Gastroesophageal sphincter (tissue), 3 donors: ENCODE measurements at regions not wholly inside any gene's neighbourhood (a gene's known extent, or its start where the extent isn't known, plus 50 kb on each side); places are given as distances from the start of the nearest gene placed in this dataset.

Experiments
- POLR2A ChIP-seq, 2 donors: fragments of 450-650 bp; IDR thresholded peaks; one replicate each; pipeline ENCODE4 v1.6.1; 2017; ENCODE audit warnings: antibody characterized with exemption in 2 of 2, mild to moderate bottlenecking in 2 of 2, moderate library complexity in 1 of 2
- TF ChIP-seq, protein P1 (sequence below), 4 experiments: fragments of 200-600 bp in 2 of 4; fragments of 450-650 bp in 2 of 4; sonication (generic) in 1 of 4; IDR thresholded peaks; one replicate each; pipeline ENCODE4 v1.5.1; 2017 to 2019; ENCODE audit warnings: antibody characterized with exemption in 4 of 4, mild to moderate bottlenecking in 2 of 4, moderate library complexity in 2 of 4

DNA sequence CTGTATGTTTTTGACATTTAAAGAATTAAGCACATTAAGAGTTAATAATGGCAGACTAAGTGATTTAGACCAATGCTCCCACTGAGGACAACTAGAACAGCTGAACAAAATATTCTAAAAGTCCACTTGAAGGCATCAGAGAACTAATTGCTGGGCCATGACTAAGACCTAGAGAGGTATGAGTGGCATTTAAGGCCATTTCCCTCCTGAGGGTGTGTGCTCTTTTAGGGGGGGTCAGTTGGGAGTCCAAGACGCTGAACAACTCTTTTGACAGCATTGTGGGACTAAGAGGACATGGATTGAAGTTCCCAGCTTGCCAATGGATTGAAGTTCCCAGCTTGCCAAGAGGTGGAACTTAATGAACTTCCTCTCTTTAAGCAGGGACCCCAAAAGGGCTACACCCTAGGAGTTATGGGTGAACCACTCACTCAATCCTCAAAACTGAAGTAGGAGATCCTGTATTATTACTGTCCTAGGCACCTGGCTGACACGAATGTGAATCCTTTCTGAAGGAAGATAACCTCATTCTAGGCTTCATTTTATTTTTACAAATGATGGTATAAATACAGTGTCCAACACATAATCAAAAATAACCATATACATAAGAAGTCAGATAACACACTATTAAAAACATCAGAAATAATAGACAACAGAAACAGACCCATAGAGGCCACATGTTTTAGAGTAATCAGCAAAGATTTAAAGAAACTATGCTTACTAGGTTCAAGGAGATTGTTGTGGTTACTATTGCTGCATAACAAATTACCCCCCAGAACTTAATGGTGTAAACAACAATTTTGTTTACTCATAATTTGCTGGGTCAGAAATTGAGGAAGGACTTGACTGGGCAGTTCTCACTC lies 175.1 kb downstream of the VEGFA start:
- TF ChIP-seq POLR2A (IDR thresholded peaks at IDR 0.05) = no peak
- TF ChIP-seq, protein P1, sequence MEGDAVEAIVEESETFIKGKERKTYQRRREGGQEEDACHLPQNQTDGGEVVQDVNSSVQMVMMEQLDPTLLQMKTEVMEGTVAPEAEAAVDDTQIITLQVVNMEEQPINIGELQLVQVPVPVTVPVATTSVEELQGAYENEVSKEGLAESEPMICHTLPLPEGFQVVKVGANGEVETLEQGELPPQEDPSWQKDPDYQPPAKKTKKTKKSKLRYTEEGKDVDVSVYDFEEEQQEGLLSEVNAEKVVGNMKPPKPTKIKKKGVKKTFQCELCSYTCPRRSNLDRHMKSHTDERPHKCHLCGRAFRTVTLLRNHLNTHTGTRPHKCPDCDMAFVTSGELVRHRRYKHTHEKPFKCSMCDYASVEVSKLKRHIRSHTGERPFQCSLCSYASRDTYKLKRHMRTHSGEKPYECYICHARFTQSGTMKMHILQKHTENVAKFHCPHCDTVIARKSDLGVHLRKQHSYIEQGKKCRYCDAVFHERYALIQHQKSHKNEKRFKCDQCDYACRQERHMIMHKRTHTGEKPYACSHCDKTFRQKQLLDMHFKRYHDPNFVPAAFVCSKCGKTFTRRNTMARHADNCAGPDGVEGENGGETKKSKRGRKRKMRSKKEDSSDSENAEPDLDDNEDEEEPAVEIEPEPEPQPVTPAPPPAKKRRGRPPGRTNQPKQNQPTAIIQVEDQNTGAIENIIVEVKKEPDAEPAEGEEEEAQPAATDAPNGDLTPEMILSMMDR (IDR thresholded peaks at IDR 0.05) = no peak
